GM20000 (cell line): ENCODE measurements at regions not wholly inside any gene's neighbourhood (a gene's known extent, or its start where the extent isn't known, plus 50 kb on each side); places are given as distances from the start of the nearest gene placed in this dataset.
"Not testable (repeated sequence)": the region's sequence is repeated elsewhere in the genome, so short reads cannot be mapped to it uniquely, and the experiment has no call there.

Experiments
- DNase-seq: peaks from one replicate; pipeline ENCODE4 v3.0.0; 2012; ENCODE audit warnings: low spot score
- CTCF ChIP-seq: IDR thresholded peaks from 2 replicates; pipeline ENCODE4 v1.5.1; 2012; ENCODE audit warnings: mild to moderate bottlenecking, control low read depth; ENCODE audit errors: extremely low read depth, missing control alignments

- DNase-seq, result not testable (repeated sequence)
These were observed 104.3 kb downstream of the MTPN start for GRCh38 chr7:135872861-135873260.

GRCh38 chr7:135862586-135863340 is 114.2 kb upstream of the FAM180A start:
- no peak for DNase-seq
- no peak for TF ChIP-seq CTCF

DNA sequence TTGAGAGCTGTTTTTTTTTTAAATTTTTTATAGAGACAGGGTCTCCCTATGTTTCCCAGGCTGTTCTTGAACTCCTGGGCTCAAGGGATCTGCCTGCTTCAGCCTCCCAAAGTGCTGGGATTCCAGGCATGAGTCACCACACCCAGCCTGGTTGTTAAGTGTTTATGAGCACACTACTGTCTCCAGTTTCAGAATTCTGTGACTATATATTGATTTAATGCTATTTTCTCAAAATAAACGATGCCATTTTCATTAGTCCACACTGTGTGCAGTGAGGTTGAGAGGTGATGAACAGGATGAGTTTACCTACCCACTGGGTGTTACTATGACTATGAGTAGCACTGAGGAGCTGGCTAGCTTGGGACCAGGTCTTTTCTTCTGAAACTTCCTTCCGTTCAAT is 110.9 kb upstream of the FAM180A start:
- no peak for TF ChIP-seq CTCF
- DNase-seq, result no peak

GRCh38 chr7:135858851-135859250 is 110.2 kb upstream of the FAM180A start:
- no peak for DNase-seq
- TF ChIP-seq CTCF, result no peak

GRCh38 chr7:135858379-135858778 is 109.8 kb upstream of the FAM180A start:
- no peak for TF ChIP-seq CTCF
- DNase-seq, result no peak

DNA sequence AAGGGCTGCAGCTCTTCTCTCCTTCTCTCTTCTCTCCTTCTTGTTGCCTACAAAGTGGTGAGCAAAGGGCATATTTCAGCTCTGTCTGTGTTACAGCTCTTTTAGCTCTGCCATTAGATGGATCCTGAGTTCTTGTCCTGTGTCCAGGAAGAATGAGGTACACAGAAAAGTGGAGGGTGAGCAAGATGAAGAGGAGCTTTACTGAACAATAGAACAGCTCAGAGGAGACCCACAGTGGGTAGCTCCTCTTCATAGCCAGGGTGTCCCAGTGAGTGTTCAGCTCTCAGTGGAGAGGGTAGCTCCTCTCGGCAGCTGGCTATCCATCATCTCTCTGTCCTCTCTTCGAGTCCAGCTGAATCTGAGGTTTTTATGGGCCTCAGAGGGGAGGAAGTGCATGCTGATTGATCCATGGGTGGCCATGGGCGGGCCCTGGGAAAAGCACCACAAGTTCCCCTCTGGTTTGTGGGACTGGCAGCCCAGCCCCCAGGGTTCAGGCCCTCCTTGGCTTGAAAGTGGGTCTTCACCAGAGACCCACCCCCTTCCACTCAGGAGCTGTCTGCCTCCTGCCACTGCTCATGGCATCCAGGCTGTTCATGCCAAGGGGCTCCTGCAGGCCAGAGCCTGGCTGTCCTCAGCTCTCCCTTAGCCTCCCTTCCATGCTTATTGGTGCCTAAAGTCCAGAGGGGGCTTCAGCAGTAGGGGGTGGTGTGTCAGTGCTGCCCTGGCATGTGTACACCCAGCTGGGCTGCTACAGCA is 109.1 kb upstream of the FAM180A start:
- no peak for TF ChIP-seq CTCF
- no peak for DNase-seq

GRCh38 chr7:135856356-135857144 is 107.9 kb upstream of the FAM180A start:
- no peak for TF ChIP-seq CTCF
- no peak for DNase-seq
